DMS153 (cell line): ENCODE measurements at regions not wholly inside any gene's neighbourhood (a gene's known extent, or its start where the extent isn't known, plus 50 kb on each side); places are given as distances from the start of the nearest gene placed in this dataset.
"Not testable (repeated sequence)": the region's sequence is repeated elsewhere in the genome, so short reads cannot be mapped to it uniquely, and the experiment has no call there.

Experiments
- DNase-seq: peaks from one replicate; lab custom pipeline; 2025; lab: John Stamatoyannopoulos, UW

GRCh38 chr4:143819029-143819428, 86.3 kb downstream of the GYPE start:
- DNase-seq: no peak

GRCh38 chr4:143817866-143818265, 87.5 kb downstream of the GYPE start:
- not testable (repeated sequence) for DNase-seq

DNA sequence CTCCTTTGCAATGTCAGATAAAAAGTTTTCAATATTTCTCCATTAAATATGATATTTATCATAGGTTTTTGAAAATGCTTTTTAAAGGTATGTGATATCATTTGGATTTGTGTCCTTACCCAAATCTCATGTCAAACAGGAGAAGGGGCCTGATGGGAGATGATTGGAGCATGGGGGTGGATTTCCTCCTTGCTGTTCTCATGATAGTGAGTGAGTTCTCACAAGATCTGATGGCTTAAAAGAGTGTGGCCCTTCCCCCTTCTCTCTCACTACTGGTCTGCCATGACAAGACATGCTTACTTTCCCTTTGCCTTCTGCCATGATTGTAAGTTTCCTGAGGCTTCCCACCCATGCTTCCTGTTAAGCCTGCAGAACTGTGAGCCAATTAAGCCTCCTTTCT, 90.0 kb downstream of the GYPE start:
- DNase-seq: not testable (repeated sequence)

- DNase-seq: not testable (repeated sequence)
These were observed 91.8 kb downstream of the GYPE start for GRCh38 chr4:143813431-143814154.

DNA sequence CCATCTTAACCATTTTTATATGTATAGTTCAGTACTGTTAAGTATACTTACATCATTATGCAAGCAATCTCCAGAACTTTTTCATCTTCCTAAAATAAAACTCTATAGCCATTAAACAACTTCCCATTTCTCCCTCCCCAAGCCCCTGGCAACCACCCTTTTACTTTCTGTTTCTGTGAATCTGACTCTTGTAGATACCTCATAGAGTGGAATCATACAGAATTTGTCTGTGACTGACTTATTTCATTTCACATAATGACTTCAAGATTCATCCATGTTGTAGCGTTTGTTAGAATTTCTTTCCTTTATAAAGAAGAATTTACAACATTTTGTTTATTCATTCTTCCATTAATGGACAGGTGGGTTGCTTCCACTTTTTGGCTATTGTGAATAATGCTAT, 91.2 kb upstream of the FREM3 start:
- not testable (repeated sequence) for DNase-seq

- not testable (repeated sequence) for DNase-seq
These were observed 90.0 kb upstream of the FREM3 start for GRCh38 chr4:143790425-143790824.

DNA sequence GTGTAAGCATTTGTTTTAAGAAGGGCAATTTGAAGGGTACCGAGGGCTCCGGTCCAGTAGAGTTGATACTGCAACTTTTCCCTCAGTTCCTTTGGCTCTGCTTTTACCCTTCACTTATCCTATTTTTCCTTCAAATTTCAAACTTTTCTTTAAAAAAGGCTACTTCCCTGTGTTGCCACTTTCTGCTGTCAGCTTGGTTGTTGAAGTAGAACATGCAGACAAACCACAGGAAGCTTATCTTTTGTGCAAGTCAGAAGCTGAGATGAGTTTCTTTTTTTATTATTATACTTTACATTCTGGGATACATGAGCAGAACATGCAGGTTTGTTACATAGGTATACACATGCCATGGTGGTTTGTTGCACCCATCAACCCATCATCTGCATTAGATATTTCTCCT, 89.1 kb upstream of the FREM3 start:
- not testable (repeated sequence) for DNase-seq

- DNase-seq: no peak
These were observed 84.1 kb upstream of the FREM3 start for GRCh38 chr4:143784567-143784966.

- DNase-seq: no peak
These were observed 82.0 kb upstream of the FREM3 start for GRCh38 chr4:143782521-143782920.

GRCh38 chr4:143773998-143774895, 73.8 kb upstream of the FREM3 start:
- DNase-seq: peak; percentile 55

GRCh38 chr4:143771269-143771668, 70.8 kb upstream of the FREM3 start:
- DNase-seq: no peak

GRCh38 chr4:143768007-143768591, 67.6 kb upstream of the FREM3 start:
- DNase-seq: no peak

- no peak for DNase-seq
These were observed 63.1 kb upstream of the FREM3 start for GRCh38 chr4:143763587-143763986.

DNA sequence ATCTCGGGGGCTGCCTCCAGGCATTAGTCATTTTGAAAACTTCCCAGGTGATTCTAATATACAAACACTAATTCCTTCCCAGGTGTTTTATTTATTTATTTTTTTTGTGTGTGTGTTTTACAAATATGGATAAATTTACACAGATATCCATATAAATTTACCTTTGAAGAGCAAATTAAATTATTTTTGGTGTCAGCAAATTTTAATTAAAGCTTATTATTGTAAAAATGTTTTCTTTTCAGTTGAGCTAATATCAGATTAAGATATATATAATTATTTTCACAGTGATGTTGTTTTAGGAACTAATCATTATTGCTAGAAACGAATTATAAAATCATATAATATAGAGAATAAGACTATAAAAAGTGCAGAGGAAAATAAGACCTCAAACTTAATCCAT, 62.0 kb upstream of the FREM3 start:
- DNase-seq: no peak
